NCI-H1436 treated with DMSO at 0.1 percent for 48 hours (cell line): ENCODE measurements at regions not wholly inside any gene's neighbourhood (a gene's known extent, or its start where the extent isn't known, plus 50 kb on each side); places are given as distances from the start of the nearest gene placed in this dataset.

ENCODE experiments used
- DNase-seq: peaks from one replicate; lab custom pipeline; 2025; lab: John Stamatoyannopoulos, UW

DNA sequence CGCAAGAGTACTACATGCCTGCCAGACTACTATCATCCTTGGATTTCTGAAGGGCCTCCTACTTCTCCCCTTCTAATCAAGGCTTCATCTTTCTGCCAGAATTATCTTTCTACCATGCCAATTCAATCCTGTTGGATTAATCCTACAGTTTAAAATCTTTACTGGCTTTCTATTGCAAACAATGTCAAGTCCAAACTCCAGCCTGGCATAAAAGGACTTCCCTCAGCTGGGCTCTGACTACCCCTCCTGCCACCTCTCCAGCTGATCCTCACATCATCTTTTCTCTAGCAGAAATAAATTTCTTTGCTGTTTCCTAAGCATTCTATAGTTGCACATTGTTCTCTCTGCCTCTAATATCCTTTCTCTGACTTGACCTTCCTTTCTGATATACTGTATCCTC is 119.7 kb upstream of the RAD23B start:
- DNase-seq: no peak

DNA sequence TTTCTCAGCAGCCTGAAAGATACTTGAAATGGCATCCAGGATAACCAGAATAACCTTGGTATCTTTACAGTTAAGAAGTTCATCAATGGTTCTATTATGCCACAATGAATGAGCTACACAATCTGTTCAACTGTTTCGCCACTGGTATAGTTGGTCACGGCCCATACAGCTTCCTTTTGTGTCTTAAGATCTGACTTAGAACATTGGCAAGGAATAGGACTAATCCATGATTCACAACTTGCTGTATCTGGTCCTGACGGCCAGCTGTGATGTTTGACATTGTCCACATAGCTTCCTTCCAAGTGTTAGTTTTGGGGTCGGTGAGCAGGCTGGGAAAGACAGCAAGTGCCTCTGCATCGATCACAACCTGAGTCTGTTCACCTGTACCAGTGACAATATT is 113.3 kb upstream of the RAD23B start:
- no peak for DNase-seq

DNA sequence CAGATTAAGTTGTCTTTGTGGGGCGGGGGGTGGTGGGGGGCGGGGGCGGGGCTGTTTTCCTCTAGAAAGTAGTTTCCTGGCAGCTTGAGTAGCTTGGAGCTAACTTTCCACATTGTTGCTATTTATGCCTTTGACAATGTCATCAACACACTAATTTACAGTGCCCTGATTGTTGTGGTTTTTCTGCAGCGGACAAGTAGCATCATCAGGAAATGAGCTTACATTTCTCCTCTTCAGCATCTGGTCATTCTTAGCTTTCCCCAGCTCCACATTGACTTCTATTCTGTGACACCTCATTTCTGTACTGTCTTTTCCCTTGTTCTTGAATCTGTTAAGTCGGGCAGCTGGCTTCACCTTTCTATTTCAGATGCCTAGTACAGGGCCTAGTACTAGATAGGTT is 112.3 kb upstream of the RAD23B start:
- no peak for DNase-seq

DNA sequence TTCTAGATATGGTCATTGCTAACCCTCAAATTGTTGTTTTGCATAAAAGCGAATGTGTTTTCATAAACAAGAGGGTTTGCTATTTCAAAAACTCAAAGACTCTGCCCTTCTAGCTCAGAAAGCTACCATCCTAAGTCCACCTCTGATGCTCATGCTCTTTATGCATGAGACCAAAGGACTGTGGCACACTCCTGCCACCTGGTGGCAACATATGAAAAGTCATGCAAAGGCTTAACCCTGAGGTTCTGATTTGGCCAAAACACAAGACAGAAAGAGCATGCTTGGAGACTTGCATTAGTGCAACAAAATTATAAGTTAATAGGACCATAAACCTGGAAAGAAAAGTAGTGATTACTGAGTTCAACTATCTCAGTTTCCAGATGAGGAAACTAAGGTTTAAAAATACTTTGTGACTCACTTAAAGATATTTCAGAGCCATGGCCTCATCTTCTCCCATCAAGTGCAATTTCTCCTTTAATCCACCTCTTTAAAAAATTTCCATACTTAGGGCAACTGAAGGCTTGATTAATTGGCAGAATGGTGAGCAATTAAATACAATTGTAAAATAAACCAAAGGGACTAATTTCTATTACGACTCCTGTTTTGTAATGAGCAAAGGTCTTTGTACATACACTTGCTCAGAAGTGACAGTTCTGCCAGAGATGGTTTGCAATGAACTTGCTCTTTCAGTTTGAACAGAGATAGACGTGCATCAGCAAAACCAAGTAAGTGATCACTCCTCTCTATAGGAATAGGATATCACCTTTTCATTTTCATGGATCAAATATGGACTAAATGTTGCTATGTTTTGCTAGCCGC is 110.7 kb upstream of the RAD23B start:
- peak; percentile 51 for DNase-seq

DNA sequence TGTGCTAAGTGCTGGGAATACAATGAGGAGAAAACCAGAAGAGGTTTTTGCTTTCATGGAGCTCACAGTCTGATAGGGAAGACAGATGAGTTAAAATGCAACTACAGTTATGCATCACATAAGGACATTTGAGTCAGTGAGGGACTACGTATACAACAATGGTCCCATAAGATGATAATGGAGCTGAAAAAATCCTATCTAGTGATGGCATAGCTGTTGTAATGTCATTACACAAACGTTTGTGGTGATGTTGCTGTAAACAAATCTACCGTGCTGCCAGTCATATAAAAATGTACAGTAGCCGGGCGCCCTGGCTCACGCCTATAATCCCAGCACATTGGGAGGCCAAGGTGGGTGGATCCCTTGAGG is 110.1 kb upstream of the RAD23B start:
- no peak for DNase-seq

DNA sequence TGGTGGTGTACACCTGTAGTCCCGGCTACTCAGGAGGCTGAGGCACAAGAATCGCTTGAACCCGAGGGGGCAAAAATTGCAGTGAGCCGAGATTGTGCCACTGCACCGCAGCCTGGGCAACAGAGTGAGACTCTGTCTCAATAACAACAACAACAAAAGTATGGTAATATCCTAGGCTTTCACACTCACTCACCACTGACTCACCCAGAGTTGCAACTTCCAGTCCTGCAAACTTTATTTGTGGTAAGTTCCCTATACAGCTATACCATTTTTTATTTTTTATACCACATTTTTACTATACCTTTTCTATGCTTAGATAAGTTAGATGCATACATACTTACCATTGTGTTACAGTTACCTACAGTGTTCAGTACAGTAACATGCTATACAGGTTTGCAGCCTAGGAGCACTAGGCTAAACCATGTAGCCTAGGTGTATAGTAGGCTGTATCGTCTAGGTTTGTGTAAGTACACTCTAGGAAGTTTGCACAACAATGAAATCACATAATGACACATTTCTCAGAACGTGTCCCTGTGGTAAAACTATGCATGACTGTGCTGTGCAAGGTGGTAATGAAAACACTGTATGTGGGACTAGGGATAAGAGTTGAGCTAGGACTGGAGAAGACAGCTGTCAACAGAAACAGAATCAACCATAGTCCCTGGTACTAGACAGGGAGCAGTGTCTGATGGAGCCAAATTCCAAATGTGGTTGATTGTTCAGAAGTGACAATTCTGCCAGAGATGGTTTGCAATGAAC is 109.5 kb upstream of the RAD23B start:
- DNase-seq: no peak

DNA sequence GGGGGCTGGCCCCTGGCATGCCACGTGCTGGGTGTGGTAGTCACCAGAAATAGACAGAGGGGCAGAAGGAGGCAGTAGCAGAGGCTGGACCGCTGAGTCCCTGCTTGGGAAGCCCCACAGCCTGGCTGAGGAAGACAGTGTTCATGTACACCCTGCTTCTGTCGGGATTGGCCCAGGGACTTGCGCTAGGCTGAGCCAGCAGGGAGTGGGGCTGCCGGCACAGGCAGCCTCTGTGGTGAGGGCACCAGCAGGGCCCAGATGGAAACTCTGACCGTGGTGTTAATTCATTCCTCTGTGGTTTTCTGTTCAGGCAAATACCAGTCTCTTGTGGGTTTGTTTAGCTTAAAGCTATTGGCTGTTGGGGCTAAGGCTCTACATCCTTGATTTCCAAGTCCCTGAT is 108.6 kb upstream of the RAD23B start:
- no peak for DNase-seq

DNA sequence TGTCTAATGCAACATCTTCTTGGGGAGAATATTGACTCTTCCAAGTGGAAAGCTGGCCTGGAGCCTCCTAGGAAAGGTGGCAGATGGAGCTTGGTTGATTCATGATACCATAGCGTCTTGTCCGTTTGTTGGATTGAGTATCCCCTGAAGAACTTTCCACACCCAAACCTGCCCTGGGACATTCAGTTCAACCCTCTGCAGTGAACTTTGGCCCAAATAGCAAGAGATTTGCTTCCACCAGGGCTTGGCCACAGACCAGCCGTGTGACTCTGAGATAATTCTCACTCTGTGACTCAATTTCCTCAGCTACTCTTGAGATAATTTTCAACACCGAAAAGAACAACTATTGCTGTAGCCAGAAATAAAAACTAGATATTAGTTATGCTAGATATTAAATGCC is 108.0 kb upstream of the RAD23B start:
- DNase-seq: no peak

DNA sequence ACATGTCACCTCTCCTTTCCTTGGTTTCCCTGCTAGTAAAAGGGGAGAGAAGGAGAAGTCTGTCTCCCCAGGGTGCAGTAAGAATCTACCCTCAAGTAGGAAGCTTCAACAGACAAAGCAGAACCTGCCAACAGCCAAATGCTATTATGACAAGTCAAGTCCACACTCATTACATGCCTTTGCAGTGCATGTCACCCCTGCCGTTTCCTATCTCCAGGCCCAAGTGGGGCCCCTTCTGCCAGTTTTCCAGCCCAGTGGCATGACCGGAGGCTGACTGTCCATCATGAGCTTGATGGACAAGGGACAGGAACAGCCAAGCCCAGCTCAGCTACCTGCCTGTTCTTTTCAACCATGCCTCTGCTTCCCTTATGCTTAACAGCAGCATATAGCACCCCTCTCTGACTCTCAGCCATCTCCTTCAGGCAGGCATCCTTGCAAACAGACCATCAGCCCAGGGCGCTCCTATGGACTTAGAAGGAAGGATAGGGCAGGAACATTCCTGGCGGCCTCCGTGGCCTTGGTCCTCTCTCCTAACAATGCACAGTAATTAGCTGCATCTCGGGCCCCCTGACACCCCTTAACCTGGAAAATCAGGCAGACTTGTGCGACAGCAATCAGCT is 107.2 kb upstream of the RAD23B start:
- DNase-seq: no peak

DNA sequence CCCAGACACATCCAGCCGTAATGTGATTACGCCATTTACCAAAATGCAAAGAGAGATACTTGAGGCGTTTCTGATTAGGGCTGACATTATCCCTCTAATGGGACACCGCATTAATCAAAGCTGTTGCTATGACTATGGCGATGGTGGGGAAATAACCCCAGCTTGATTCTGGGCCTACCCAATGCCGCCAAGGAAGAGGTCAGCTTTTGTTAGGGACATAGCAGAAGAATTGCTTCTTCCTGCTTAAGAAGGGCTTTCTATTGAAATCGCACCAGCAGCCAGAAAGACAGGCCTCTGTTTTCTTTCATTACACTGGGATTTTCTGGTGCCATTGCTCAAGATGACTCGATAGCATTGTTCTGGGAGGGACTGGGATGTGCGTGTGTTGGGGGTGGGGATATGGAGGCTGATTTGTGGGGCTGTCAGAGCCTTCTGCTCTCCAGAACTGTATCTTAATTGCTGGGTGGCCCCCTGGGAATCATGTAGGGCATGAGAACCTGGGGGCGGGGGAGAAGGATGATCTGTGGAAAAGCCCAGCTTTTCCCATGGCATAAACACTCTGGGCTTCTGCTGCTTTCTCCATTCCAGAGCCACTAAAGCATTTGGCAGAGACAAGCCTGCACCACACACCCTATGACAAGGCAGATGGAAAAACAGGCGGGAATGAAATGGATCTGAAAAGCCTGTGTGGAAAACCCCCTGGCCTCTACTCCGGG is 106.5 kb upstream of the RAD23B start:
- peak; percentile 43 for DNase-seq

DNA sequence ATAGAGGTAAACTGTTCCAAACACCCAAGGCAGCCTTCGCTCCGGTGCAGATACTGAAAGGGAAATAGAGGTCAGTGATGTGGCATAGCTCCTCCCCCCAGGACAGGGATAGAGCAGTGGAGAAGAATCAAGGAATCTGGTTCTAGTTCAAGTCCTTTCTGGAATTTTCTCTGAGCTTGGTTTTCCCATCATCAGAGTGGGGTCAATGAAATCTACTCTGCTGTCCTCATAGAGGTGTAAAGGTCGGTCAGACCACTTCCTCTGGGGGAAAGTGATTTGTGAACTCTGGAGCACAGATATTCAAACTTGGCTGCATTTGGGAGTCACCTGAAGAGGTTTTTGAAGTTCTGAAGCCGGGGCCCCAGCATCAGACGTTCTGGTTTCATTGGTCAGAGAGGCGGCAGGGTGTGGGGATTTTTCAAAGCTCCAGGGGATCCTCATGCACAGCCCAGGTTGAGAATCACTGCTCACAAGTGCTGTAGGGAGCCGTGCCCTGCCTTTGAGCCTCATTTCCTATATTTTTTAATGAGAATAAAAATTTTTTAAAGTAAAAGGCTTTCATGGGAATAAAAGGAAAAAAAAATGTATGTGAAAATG is 105.7 kb upstream of the RAD23B start:
- no peak for DNase-seq

DNA sequence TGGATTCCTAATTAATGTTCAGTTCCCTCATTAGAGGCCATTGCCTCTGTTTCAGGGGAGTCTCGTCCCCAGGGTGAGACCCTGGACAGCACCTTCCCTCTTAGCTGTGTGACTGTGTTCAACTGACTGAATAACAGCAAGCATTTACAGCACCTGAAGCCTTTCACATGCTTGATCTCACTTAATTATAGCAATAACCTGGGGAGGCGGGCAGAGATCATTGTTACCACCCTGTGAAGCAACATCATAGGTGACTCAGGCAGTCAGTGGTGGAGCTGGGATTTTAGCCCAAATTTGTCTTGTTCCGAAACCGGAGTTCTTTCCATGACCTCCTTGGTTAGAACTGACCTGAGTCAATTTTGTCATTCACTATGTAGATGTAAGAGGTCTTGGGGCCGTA is 105.2 kb upstream of the RAD23B start:
- peak; percentile 38 for DNase-seq

DNA sequence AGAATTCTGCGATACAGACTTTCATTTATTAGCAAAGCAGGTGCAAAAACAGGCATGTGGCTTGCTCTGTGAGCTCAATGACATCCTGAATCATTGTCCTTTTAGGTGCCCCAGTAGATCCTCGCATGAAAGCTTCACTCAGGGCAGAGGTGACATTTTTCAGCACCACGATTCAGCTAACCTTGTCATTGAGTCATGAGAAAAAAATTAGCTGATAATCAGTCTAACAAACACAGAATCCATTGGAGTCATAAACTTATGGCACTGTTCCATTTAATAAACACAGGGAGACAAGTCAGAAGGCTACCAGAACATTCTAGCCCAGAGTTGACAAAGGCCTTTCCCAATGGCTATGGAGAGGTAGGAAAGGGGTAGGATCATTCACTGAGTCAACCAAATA is 104.8 kb upstream of the RAD23B start:
- no peak for DNase-seq

DNA sequence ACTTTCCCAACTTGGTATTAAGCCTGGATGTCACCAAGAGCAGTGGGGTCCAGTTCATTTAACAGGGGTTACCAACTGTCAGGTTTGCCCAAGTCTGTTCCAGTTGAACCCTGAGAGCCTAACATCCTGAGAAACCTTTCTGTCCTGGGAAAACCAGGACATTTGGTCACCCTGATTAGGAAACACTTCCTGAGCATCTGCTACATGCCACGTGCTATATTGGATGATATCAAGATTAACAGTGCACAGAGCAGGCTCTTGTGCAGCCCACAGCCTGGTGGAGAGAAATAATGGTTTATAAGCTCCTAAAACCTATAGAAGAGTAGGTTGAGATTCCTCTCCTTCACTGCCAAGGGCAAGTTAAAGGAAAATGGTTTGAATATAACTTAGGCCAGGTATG is 102.9 kb upstream of the RAD23B start:
- no peak for DNase-seq

DNA sequence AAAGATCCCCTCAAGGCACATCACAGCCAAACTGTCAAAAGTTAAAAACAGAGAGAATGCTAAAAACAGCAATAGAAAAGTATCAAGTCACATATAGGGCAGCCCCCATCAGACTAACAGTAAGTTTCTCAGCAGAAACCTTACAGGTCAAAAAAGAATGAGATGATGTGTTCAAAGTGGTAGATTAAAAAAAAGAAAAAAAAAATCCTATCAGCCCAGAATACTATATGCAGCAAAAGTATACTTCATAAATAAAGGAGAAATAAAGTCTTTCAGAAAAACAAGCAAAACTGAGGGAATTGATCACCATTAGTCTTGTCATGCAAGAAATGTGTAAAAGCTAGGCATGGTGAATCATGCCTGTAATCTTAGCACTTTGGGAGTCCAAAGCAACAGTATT is 99.9 kb upstream of the RAD23B start:
- no peak for DNase-seq

DNA sequence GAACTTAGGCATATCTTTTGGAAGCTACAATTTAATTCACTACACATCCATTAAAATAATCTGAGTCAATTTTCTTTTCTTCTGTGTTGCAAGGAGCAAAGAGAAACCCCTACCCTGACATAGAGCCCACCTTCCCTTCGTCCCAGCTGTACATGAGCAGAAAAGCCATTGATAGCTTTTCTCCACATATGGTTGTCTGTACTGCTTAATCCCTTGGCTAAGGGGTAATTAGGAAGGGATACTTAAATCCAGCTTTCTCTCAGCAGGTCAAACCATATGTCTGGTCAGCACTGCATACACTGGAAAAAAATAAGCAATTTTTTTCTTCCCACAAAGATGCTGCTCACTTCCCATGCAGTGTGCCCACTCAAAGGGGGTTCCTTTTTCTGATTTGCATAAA is 94.7 kb upstream of the RAD23B start:
- no peak for DNase-seq

DNA sequence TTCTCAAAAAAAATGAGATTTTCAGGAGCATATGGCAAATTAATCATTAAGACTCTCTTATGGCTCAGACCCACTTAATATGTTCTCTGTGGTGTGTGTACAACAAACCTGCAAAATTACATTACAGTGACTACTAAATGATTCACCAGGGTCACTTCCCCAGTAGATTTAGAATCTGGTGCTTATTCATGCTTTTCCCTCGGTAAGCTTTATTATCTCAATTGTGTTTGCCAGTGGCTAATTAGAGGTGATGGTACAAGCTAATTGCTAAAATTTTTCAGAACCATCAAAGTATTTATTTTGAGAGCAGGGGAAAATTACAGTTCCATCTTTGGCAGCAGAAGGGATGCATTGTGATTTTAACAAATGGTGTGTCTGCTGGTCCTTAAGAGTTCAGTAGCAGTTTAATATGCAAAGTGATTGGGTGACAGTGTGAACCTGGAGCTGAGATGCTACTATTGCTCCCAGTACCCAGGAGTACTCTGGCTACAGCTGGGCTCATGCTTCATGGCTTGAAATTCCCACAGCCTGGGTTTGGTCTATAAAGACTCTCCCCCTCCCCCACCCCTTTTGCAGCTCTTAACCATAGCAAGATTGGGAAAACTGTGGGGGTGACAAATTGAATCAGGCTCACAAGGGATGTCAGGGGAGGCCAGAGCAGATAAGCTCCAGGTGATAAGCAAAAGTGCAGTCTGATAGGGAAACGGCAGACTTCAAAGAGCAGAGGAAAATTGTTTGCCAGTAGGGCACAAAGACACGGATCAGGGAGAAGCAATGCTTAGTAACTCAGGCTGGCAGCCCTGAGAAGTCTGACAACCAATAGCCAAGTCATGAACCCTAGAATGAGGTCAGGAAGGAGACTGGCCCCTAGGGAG is 92.8 kb upstream of the RAD23B start:
- peak; percentile 77 for DNase-seq

DNA sequence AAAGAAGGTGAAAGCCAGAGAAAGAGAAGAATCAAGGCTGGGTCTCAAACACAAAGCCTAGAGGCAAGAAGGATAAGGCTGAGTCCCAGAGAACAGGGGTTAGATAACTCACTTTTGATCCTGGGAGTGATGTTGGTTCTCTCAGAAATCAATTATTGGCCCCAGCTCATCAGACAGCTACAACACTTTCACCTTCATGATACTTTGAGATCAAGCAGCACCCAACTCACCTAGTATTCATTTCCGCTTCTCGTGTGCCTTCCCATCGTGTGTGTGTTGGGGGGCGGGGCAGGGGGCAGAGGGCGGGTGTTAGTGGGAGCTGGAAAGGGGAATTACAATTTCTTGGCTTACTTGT is 92.2 kb upstream of the RAD23B start:
- no peak for DNase-seq

DNA sequence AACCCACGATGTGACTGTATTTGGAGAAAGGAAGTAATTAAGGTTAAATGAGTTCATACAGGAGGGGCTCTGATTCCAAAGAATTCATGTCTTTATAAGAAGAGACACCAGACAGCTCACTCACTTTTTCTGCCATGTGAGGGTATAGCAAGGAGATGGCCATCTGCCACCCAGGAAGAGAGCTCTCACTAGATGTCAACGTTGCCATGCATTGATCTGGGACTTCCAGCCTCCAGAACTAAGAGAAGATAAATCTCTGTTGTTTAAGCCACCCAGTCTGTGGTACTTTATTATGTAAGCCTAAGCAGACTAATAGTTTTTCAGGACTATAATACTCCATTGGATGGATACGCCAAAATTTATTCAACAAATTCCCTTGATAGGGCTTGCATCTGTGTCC is 89.8 kb upstream of the RAD23B start:
- no peak for DNase-seq

DNA sequence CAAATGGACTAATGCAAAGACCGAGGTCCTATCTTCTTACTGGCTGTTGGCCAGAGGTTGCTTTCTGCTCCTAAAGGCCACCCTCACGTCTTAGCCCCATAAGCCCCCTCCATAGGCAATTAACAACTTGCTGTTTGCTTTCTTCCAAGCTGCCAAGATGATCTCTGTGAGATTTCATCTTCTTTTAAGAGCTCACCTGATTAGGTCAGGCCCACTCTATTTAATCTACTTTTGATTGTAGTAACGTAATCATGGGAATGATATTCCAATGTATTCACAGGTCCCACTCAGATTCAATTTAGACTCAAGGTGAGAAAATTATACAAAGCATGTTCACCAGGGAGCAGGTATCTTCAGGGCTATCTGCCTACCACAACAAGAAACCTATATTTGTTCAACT is 84.4 kb upstream of the RAD23B start:
- DNase-seq: no peak

DNA sequence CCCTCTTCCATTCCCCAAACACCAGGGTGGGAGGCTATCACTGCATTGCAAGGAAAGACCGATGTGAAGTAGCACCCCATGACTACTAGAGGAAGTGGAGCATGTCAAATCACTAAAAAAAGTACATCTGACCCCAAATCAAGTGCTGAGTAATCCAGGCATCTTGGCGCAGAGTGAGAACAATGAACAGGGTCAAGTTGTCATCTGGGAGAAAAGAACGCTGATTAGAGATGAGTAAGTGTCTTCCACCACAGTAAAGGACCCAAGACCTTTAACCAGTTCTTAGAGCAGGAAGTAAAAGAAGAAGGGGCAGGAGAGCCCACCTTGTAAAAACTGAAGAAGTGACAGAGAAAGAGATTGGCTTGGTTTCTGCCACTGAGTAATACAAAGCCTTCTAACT is 75.0 kb upstream of the RAD23B start:
- DNase-seq: no peak
